Neural cell (in vitro differentiated cells): ENCODE measurements at regions not wholly inside any gene's neighbourhood (a gene's known extent, or its start where the extent isn't known, plus 50 kb on each side); places are given as distances from the start of the nearest gene placed in this dataset.

Experiments used
- H2AFZ ChIP-seq: fragments of 200-600, 300-800 bp; sonication (generic), shearing (Covaris generic); 2 replicates; pipeline ENCODE4 v1.6.0; 2014; ENCODE audit warnings: low read depth, mild to moderate bottlenecking, antibody characterized with exemption, low read length, moderate library complexity
- H3F3A ChIP-seq: fragments of 200-600 bp; shearing (Covaris generic); 2 replicates; pipeline ENCODE4 v1.6.1; 2016; ENCODE audit warnings: mild to moderate bottlenecking, moderate library complexity, mixed read lengths, antibody characterized with exemption, low read length; ENCODE audit not compliant: insufficient read depth, poor library complexity, severe bottlenecking
- H3K27ac ChIP-seq: fragments of 200-600, 300-800 bp; sonication (generic), shearing (Covaris generic); 2 replicates; pipeline ENCODE4 v1.5.1; 2014; ENCODE audit warnings: mild to moderate bottlenecking, low read length, moderate library complexity
- H3K27me3 ChIP-seq: fragments of 300-800, 200-600 bp; sonication (generic), shearing (Covaris generic); 2 replicates; pipeline ENCODE4 v1.6.0; 2014; ENCODE audit warnings: mild to moderate bottlenecking, low read depth, low read length, moderate library complexity; ENCODE audit not compliant: insufficient read depth
- H3K36me3 ChIP-seq: fragments of 300-800, 200-600 bp; sonication (generic), shearing (Covaris generic); 2 replicates; pipeline ENCODE4 v1.5.1; 2014; ENCODE audit warnings: mild to moderate bottlenecking, antibody characterized with exemption, low read length, moderate library complexity; ENCODE audit not compliant: insufficient read depth
- H3K4me2 ChIP-seq: fragments of 300-800, 200-600 bp; sonication (generic), shearing (Covaris generic); 2 replicates; pipeline ENCODE4 v1.6.0; 2014; ENCODE audit warnings: mild to moderate bottlenecking, low read length
- H3K4me3 ChIP-seq: fragments of 300-800, 200-600 bp; sonication (generic), shearing (Covaris generic); 2 replicates; pipeline ENCODE4 v1.5.1; 2014; ENCODE audit warnings: mild to moderate bottlenecking, low read length, moderate library complexity
- H3K79me2 ChIP-seq: fragments of 200-600 bp; shearing (Covaris generic); replicated peaks from 2 replicates; pipeline ENCODE4 v1.6.0; 2014; ENCODE audit warnings: mild to moderate bottlenecking, low read length, moderate library complexity; ENCODE audit not compliant: insufficient read depth
- H3K9ac ChIP-seq: fragments of 300-800, 200-600 bp; sonication (generic), shearing (Covaris generic); 2 replicates; pipeline ENCODE4 v1.6.1; 2016; ENCODE audit warnings: mild to moderate bottlenecking, low read length, mixed read lengths
- H3K9me2 ChIP-seq: fragments of 200-600 bp; shearing (Covaris generic); 2 replicates; pipeline ENCODE4 v1.6.1; 2016; ENCODE audit warnings: mild to moderate bottlenecking, low read length, mixed read lengths; ENCODE audit not compliant: insufficient read depth
- H3K9me3 ChIP-seq: fragments of 200-600, 300-800 bp; sonication (generic), shearing (Covaris generic); 2 replicates; pipeline ENCODE4 v1.6.1; 2016; ENCODE audit warnings: mild to moderate bottlenecking, mixed run types, low read length, moderate library complexity, mixed read lengths
- H4K20me1 ChIP-seq: fragments of 200-600 bp; shearing (Covaris generic); 2 replicates; pipeline ENCODE4 v1.6.1; 2016; ENCODE audit warnings: mild to moderate bottlenecking, mixed run types; ENCODE audit not compliant: insufficient read depth
- CTCF ChIP-seq: fragments of 450-650 bp; IDR thresholded peaks from 2 replicates; pipeline ENCODE4 v1.5.1; 2014; ENCODE audit warnings: antibody characterized with exemption, mild to moderate bottlenecking, moderate library complexity; ENCODE audit not compliant: poor library complexity, severe bottlenecking
- EP300 ChIP-seq: fragments of 450-650 bp; conservative IDR thresholded peaks from 2 replicates; pipeline ENCODE4 v1.6.1; 2014; ENCODE audit warnings: antibody characterized with exemption, mild to moderate bottlenecking, moderate library complexity; ENCODE audit not compliant: poor library complexity, severe bottlenecking
- EZH2 ChIP-seq: fragments of 200-600, 300-800 bp; shearing (Covaris generic), sonication (generic); IDR thresholded peaks from 2 replicates; pipeline ENCODE4 v1.6.1; 2014; ENCODE audit warnings: antibody characterized with exemption, low read length, borderline replicate concordance, mild to moderate bottlenecking; ENCODE audit not compliant: insufficient read depth, poor library complexity, severe bottlenecking
- MXI1 ChIP-seq: fragments of 450-650 bp; conservative IDR thresholded peaks from 2 replicates; pipeline ENCODE4 v1.6.1; 2014; ENCODE audit warnings: antibody characterized with exemption, mild to moderate bottlenecking; ENCODE audit not compliant: poor library complexity, severe bottlenecking
- POLR2AphosphoS5 ChIP-seq: IDR thresholded peaks from 2 replicates; pipeline ENCODE4 v1.6.1; 2012
- RAD21 ChIP-seq: fragments of 450-650 bp; conservative IDR thresholded peaks from 2 replicates; pipeline ENCODE4 v1.6.1; 2014; ENCODE audit warnings: antibody characterized with exemption, mild to moderate bottlenecking, moderate library complexity
- SMC3 ChIP-seq: fragments of 450-650 bp; conservative IDR thresholded peaks from 2 replicates; pipeline ENCODE4 v1.6.1; 2014; ENCODE audit warnings: antibody characterized with exemption, mild to moderate bottlenecking, moderate library complexity; ENCODE audit not compliant: poor library complexity
- TAF1 ChIP-seq: IDR thresholded peaks from 2 replicates; pipeline ENCODE4 v1.6.1; 2012; ENCODE audit warnings: low read depth
- TF ChIP-seq, protein P1 (sequence below): IDR thresholded peaks from 2 replicates; pipeline ENCODE4 v1.6.1; 2012; ENCODE audit warnings: borderline replicate concordance

- Histone ChIP-seq H3K79me2 (no peaks in the 10 kb centered on the region), H3K9me3 (no peaks in the 10 kb centered on the region), H3K36me3 (no peaks in the 10 kb centered on the region), H2AFZ (no peak overlapping the region), H3K9me2 (no peaks in the 10 kb centered on the region), H3K4me2 (no peak overlapping the region), H4K20me1 (no peaks in the 10 kb centered on the region), H3K9ac (no peak overlapping the region), H3F3A (no peaks in the 10 kb centered on the region), H3K4me3 (no peak overlapping the region), H3K27ac (no peak overlapping the region), H3K27me3 (no peaks in the 10 kb centered on the region)
- TF ChIP-seq MXI1: no peak
- TF ChIP-seq, protein P1, sequence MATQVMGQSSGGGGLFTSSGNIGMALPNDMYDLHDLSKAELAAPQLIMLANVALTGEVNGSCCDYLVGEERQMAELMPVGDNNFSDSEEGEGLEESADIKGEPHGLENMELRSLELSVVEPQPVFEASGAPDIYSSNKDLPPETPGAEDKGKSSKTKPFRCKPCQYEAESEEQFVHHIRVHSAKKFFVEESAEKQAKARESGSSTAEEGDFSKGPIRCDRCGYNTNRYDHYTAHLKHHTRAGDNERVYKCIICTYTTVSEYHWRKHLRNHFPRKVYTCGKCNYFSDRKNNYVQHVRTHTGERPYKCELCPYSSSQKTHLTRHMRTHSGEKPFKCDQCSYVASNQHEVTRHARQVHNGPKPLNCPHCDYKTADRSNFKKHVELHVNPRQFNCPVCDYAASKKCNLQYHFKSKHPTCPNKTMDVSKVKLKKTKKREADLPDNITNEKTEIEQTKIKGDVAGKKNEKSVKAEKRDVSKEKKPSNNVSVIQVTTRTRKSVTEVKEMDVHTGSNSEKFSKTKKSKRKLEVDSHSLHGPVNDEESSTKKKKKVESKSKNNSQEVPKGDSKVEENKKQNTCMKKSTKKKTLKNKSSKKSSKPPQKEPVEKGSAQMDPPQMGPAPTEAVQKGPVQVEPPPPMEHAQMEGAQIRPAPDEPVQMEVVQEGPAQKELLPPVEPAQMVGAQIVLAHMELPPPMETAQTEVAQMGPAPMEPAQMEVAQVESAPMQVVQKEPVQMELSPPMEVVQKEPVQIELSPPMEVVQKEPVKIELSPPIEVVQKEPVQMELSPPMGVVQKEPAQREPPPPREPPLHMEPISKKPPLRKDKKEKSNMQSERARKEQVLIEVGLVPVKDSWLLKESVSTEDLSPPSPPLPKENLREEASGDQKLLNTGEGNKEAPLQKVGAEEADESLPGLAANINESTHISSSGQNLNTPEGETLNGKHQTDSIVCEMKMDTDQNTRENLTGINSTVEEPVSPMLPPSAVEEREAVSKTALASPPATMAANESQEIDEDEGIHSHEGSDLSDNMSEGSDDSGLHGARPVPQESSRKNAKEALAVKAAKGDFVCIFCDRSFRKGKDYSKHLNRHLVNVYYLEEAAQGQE: no peak
- TF ChIP-seq EZH2: no peak
- no peak for TF ChIP-seq POLR2AphosphoS5
- TF ChIP-seq RAD21: no peak
- TF ChIP-seq SMC3: no peak
- TF ChIP-seq CTCF: no peak
- TF ChIP-seq TAF1: no peak
These were observed 477.9 kb upstream of the TNP1 start for GRCh38 chr2:217337771-217338170.

- Histone ChIP-seq H2AFZ (no peak overlapping the region), H3K9me3 (no peaks in the 10 kb centered on the region), H3F3A (no peaks in the 10 kb centered on the region), H3K36me3 (no peaks in the 10 kb centered on the region), H3K79me2 (no peaks in the 10 kb centered on the region), H3K4me3 (no peak overlapping the region), H3K9ac (no peak overlapping the region), H4K20me1 (no peaks in the 10 kb centered on the region), H3K9me2 (no peaks in the 10 kb centered on the region), H3K27me3 (no peaks in the 10 kb centered on the region), H3K27ac (no peak overlapping the region), H3K4me2 (no peak overlapping the region)
- TF ChIP-seq RAD21: no peak
- no peak for TF ChIP-seq EZH2
- no peak for TF ChIP-seq EP300
- no peak for TF ChIP-seq CTCF
- TF ChIP-seq, protein P1: no peak
- TF ChIP-seq SMC3: no peak
- TF ChIP-seq TAF1: no peak
- TF ChIP-seq MXI1: no peak
- TF ChIP-seq POLR2AphosphoS5: no peak
These were observed 476.8 kb upstream of the TNP1 start for GRCh38 chr2:217336694-217337093.
